ENCODE measurements at regions not wholly inside any gene's neighbourhood (a gene's known extent, or its start where the extent isn't known, plus 50 kb on each side); places are given as distances from the start of the nearest gene placed in this dataset.

GRCh38 chr1:86296305-86297205 is 99.6 kb downstream of the ODF2L start:
- no peak for DNase-seq

- no peak for DNase-seq
Observed at GRCh38 chr1:86289746-86290145, 106.4 kb downstream of the ODF2L start.

GRCh38 chr1:86289161-86289560 is 107.0 kb downstream of the ODF2L start:
- DNase-seq, result no peak

- DNase-seq, result no peak
Observed at GRCh38 chr1:86288586-86289147, 107.5 kb downstream of the ODF2L start.

- no peak for DNase-seq
Observed at GRCh38 chr1:86285796-86286195, 110.3 kb downstream of the ODF2L start.

- DNase-seq, result no peak
Observed at GRCh38 chr1:86282611-86283010, 113.5 kb downstream of the ODF2L start.

- DNase-seq, result no peak
Observed at GRCh38 chr1:86277936-86278335, 118.2 kb downstream of the ODF2L start.

- DNase-seq, result no peak
Observed at GRCh38 chr1:86273066-86273465, 116.5 kb upstream of the COL24A1 start.

GRCh38 chr1:86272083-86272482 is 115.5 kb upstream of the COL24A1 start:
- no peak for DNase-seq

GRCh38 chr1:86271046-86271445 is 114.5 kb upstream of the COL24A1 start:
- DNase-seq, result no peak

GRCh38 chr1:86263101-86263500 is 106.5 kb upstream of the COL24A1 start:
- DNase-seq, result no peak

GRCh38 chr1:86260476-86260875 is 103.9 kb upstream of the COL24A1 start:
- DNase-seq, result no peak

GRCh38 chr1:86259390-86259789 is 102.8 kb upstream of the COL24A1 start:
- no peak for DNase-seq

- DNase-seq, result no peak
Observed at GRCh38 chr1:86258101-86258500, 101.5 kb upstream of the COL24A1 start.

GRCh38 chr1:86247597-86248279 is 91.2 kb upstream of the COL24A1 start:
- DNase-seq, result peak; percentile 9

GRCh38 chr1:86245566-86246190 is 89.1 kb upstream of the COL24A1 start:
- no peak for DNase-seq

- no peak for DNase-seq
Observed at GRCh38 chr1:86239894-86240293, 83.3 kb upstream of the COL24A1 start.

GRCh38 chr1:86239490-86239889 is 82.9 kb upstream of the COL24A1 start:
- DNase-seq, result no peak

- no peak for DNase-seq
Observed at GRCh38 chr1:86238226-86238625, 81.7 kb upstream of the COL24A1 start.

- DNase-seq, result no peak
Observed at GRCh38 chr1:86235852-86236251, 79.3 kb upstream of the COL24A1 start.

- DNase-seq, result no peak
Observed at GRCh38 chr1:86233403-86233802, 76.8 kb upstream of the COL24A1 start.

- no peak for DNase-seq
Observed at GRCh38 chr1:86231076-86231475, 74.5 kb upstream of the COL24A1 start.

- DNase-seq, result no peak
Observed at GRCh38 chr1:86229405-86229975, 72.9 kb upstream of the COL24A1 start.

Measured in GOT3 (cell line).